GM12874 (cell line): ENCODE measurements at regions not wholly inside any gene's neighbourhood (a gene's known extent, or its start where the extent isn't known, plus 50 kb on each side); places are given as distances from the start of the nearest gene placed in this dataset.

Source experiments
- TF ChIP-seq, protein P1 (sequence below): IDR thresholded peaks from 2 replicates; pipeline ENCODE4 v1.5.1; 2011; ENCODE audit warnings: low read depth, mild to moderate bottlenecking, control low read depth, low read length, moderate library complexity; ENCODE audit not compliant: insufficient read depth

GRCh38 chr17:72244494-72244893 lies 123.7 kb downstream of the SOX9 start:
- TF ChIP-seq, protein P1, sequence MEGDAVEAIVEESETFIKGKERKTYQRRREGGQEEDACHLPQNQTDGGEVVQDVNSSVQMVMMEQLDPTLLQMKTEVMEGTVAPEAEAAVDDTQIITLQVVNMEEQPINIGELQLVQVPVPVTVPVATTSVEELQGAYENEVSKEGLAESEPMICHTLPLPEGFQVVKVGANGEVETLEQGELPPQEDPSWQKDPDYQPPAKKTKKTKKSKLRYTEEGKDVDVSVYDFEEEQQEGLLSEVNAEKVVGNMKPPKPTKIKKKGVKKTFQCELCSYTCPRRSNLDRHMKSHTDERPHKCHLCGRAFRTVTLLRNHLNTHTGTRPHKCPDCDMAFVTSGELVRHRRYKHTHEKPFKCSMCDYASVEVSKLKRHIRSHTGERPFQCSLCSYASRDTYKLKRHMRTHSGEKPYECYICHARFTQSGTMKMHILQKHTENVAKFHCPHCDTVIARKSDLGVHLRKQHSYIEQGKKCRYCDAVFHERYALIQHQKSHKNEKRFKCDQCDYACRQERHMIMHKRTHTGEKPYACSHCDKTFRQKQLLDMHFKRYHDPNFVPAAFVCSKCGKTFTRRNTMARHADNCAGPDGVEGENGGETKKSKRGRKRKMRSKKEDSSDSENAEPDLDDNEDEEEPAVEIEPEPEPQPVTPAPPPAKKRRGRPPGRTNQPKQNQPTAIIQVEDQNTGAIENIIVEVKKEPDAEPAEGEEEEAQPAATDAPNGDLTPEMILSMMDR = no peak

DNA sequence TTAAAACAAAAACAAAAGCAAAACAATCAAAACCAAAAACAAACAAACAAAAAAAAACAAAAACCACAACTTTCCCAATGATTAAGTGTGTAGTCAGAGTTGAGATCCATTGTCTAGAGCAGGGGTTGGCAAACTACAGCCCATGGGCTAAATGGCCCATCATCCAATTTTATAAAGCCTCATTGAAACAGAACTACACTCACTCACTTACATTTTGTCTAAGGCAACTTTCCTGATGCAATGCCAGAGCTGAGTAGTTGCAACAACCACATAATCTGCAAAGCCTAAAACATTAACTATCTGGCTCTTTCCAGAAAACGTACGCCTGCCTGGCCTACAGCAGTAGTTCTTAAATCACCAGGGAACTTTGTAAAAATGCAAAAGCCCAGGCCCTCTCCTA lies 124.1 kb downstream of the SOX9 start:
- TF ChIP-seq, protein P1 = no peak

GRCh38 chr17:72249441-72249840 lies 128.6 kb downstream of the SOX9 start:
- TF ChIP-seq, protein P1 = no peak

DNA sequence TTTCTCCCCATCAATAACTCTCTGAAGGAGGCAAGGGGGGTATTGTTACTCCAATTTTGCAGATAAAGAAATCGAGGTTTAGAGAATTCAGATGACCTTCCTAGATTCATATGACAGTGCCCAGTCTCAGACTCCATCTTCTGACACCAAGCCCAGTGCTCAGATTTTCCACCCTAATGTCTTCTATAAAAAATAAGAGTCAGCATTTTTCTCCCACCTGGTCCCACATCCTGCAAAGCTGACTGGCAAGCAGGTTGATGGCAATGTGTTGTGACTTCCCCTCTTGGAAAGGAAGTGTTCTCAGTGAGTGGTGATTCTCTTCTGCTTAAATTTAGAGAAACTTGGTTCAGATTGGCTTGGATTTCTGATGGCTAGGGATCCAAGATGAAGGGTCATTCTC lies 129.4 kb downstream of the SOX9 start:
- TF ChIP-seq, protein P1 = no peak

DNA sequence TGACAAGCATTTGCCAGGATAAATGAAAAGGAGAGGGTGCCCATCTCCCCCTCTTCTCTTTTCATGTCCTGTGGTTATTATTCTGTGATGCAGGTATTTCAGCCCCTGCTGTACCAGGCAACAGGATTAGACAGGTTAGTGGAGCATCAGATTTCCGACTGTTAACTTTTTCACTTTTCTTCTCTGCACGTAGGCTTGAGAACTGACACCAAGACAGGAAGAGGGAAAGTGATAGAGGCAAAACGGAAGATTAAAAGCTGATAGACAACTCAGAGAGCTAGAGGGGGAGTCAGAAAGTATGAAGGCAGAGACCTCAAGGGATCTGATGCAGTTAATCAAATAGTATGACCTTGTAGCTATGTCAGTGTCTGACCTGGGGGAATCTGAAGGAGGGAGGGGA lies 132.8 kb downstream of the SOX9 start:
- TF ChIP-seq, protein P1 = no peak

DNA sequence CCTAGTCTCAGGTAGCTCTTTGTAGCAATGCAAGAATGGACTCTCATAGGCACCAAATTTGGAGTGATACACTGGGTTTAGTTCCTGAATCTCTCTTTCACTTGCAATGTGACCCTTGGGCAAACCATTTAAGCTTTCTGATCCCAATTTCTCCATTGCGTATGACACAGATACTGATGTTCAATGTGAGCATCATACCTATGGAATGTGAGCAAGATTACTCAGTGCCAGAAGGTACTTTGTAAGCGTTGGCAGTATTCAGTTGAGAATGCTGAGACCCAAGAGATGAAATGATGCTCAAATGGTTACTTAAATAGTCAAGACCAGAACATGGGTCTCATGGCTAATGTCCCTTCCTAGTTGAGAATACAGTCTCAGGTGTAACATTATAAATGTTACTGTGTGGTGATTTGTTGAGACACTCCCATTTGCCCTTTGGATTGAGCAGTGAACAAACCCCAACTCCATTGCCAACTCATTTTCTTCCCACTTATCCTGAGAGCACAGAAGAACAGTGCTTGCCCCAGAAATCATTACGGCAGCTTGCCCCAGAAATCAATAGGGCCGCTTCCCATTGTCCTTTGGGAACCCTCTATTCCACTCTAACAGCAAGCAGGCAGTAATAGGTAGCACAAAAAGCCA lies 134.1 kb downstream of the SOX9 start:
- TF ChIP-seq, protein P1 = no peak

GRCh38 chr17:72255481-72255880 lies 134.7 kb downstream of the SOX9 start:
- TF ChIP-seq, protein P1 = no peak
